ENCODE measurements at regions not wholly inside any gene's neighbourhood (a gene's known extent, or its start where the extent isn't known, plus 50 kb on each side); places are given as distances from the start of the nearest gene placed in this dataset.
A peak's percentile ranks its signal among the peaks of the same experiment; 100 is the strongest.

DNA sequence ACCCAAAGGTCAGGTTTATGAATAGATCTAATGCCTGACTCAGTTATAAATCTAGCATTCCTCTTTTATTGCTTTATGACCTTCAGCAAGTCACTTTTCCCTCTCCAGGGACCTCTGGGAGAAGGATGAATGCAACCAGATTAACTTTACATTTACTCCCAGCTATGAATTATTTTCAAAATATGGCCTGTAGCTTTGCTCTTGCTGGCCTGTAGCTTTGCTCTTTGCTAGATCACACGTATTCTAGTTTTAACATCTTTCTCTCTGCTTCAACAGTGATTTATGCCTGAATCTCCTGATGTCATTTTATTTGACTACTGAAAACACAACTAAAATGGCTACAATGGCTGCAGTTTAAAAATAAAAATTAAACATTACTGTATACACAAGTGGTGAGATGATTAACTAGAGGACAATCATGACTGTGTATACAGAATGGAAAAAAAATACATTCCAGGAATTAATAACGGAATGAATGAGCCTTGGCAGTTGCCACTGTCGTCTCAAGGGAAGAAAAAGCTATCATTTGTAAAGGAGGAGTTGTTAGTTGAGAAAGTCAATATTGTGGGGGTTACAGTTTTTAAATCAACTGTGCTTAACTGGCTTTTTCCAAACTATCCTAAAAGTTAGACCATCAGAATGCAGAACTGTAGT lies 434.5 kb upstream of the GOT2 start (continued):
- TF ChIP-seq TRIM25 (IDR thresholded peaks at IDR 0.05; ENCODE audit: borderline replicate concordance) (no peak), POLR2AphosphoS5 (IDR thresholded peaks at IDR 0.05; ENCODE audit: control insufficient read depth, insufficient read depth, low read depth, low read length) (no peak), ZFP36 (IDR thresholded peaks at IDR 0.05; ENCODE audit: low read depth, low read length, partially characterized antibody) (no peak), SMARCA4 (IDR thresholded peaks at IDR 0.05) (no peak), PPARD (CRISPR knock-in tag; IDR thresholded peaks at IDR 0.05) (no peak)

- no TSS peak for BruUV-seq (replicated peaks)
- H3K4me1 ChIP-seq (replicated peaks in 1 of 2; ENCODE audit: control insufficient read depth in 2 of 2, insufficient read depth in 2 of 2, low read length in 2 of 2) = no peaks in the 10 kb centered on the region
- H3K9ac ChIP-seq (ENCODE audit: insufficient read depth in 1 of 2, low read depth in 2 of 2, low read length in 2 of 2) = no peak overlapping the region
- H4K20me1 ChIP-seq (replicated peaks; ENCODE audit: control insufficient read depth, insufficient read depth, low read length) = no peaks in the 10 kb centered on the region
- intact Hi-C loops (cut with micrococcal nuclease) = no loop called here
- TF ChIP-seq, protein P1, sequence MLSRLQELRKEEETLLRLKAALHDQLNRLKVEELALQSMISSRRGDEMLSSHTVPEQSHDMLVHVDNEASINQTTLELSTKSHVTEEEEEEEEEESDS (CRISPR knock-in tag; IDR thresholded peaks at IDR 0.05) = no peak
- TF ChIP-seq TCF15 (CRISPR knock-in tag; IDR thresholded peaks at IDR 0.05) (no peak), HNRNPH1 (optimal IDR thresholded peaks at IDR 0.05; ENCODE audit: low read depth, low read length) (no peak)
- TF ChIP-seq, protein P2, sequence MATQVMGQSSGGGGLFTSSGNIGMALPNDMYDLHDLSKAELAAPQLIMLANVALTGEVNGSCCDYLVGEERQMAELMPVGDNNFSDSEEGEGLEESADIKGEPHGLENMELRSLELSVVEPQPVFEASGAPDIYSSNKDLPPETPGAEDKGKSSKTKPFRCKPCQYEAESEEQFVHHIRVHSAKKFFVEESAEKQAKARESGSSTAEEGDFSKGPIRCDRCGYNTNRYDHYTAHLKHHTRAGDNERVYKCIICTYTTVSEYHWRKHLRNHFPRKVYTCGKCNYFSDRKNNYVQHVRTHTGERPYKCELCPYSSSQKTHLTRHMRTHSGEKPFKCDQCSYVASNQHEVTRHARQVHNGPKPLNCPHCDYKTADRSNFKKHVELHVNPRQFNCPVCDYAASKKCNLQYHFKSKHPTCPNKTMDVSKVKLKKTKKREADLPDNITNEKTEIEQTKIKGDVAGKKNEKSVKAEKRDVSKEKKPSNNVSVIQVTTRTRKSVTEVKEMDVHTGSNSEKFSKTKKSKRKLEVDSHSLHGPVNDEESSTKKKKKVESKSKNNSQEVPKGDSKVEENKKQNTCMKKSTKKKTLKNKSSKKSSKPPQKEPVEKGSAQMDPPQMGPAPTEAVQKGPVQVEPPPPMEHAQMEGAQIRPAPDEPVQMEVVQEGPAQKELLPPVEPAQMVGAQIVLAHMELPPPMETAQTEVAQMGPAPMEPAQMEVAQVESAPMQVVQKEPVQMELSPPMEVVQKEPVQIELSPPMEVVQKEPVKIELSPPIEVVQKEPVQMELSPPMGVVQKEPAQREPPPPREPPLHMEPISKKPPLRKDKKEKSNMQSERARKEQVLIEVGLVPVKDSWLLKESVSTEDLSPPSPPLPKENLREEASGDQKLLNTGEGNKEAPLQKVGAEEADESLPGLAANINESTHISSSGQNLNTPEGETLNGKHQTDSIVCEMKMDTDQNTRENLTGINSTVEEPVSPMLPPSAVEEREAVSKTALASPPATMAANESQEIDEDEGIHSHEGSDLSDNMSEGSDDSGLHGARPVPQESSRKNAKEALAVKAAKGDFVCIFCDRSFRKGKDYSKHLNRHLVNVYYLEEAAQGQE (IDR thresholded peaks at IDR 0.05; ENCODE audit: borderline replicate concordance) = peak; percentile 84
- TF ChIP-seq, protein P2 (CRISPR knock-in tag; IDR thresholded peaks at IDR 0.05; ENCODE audit: low read depth) = no peak
- CTCF ChIA-PET (ENCODE audit: low intra/inter-chr PET ratio) = no interaction called here
- no peaks in the 10 kb centered on the region for H3K9me3 ChIP-seq (replicated peaks; ENCODE audit: control insufficient read depth, insufficient read depth, low read depth, low read length)
- no peak overlapping the region for H3K4me3 ChIP-seq
- no peaks in the 10 kb centered on the region for H3K36me3 ChIP-seq (ENCODE audit: control insufficient read depth, insufficient read depth, low read length)
- WGBS (ENCODE audit: insufficient coverage, low coverage, missing lambda C conversion rate) = 0% methylated on average over 2 of the region's 2 CpGs
- FAIRE-seq (no peak), DNase-seq (ENCODE audit: extremely low read depth in 1 of 4, low spot score in 3 of 4) (peak in 1 of 4 experiments; percentile 1), ATAC-seq (no peak)
- no peak overlapping the region for H3K27ac ChIP-seq (ENCODE audit: extremely low read depth, low read depth, low read length)
- H3K27me3 ChIP-seq (ENCODE audit: control insufficient read depth in 2 of 2, insufficient read depth in 2 of 2, low read length in 2 of 2) = no peaks in the 10 kb centered on the region
- H3K4me2 ChIP-seq (ENCODE audit: insufficient read depth, low read length) = no peak overlapping the region
- H3K79me2 ChIP-seq (ENCODE audit: control insufficient read depth, insufficient read depth, low read length) = no peaks in the 10 kb centered on the region
- no peaks in the 10 kb centered on the region for H3K9me1 ChIP-seq (ENCODE audit: control insufficient read depth, insufficient read depth, low read length)
- no peak overlapping the region for H2AFZ ChIP-seq (ENCODE audit: low read depth, low read length)
- POLR2A ChIA-PET = no interaction called here
- in situ Hi-C loops (cut with MboI) = no loop called here
Observed at GRCh38 chr16:59164461-59164860, 430.3 kb upstream of the GOT2 start.
